ENCODE measurements at regions not wholly inside any gene's neighbourhood (a gene's known extent, or its start where the extent isn't known, plus 50 kb on each side); places are given as distances from the start of the nearest gene placed in this dataset.

DNA sequence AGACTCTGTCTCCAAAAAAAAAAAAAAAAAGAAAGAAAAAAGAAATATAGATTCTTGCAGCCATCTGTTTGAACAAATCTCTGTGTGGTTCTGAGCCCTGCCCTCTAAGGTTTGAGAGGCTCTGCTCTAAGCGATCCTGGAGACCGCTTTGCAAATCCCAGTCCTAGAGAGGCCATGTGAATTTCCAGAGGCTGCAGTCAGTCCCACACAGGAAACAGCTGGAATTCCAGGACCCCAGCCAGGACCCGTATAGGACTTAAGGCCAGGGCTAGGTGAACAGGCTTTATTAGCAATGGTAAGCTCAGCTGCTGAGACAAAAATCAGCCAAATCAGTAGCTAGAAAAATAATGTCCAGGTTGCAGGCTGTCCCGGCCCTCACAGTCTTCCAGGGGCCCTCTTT lies 154.8 kb downstream of the RPS24 start:
- no peak for DNase-seq

- DNase-seq: no peak
Measured at GRCh38 chr10:78190051-78190825, 156.6 kb downstream of the RPS24 start.

DNA sequence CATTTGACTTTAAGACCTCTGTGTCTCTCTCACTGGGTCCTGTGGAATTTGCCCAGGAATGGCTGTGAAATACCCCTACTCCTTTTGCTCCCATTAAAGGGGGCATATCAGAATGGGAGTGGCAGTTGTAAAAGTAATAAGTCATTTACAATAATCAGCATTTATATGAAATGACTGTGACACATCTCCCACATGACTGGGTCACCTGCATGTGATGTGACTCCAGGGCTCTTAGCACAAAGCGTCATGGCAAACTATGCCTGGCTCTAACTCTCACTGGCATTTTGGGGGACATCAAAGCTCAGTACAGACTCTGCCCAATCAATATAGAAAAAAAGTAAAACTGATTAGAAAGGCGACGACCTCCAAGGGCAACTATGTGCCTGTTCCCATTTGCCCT lies 157.6 kb downstream of the RPS24 start:
- no peak for DNase-seq

GRCh38 chr10:78193189-78193588 lies 159.5 kb downstream of the RPS24 start:
- DNase-seq: no peak

GRCh38 chr10:78194050-78194449 lies 160.4 kb downstream of the RPS24 start:
- DNase-seq: no peak

- no peak for DNase-seq
Measured at GRCh38 chr10:78194539-78195402, 161.1 kb downstream of the RPS24 start.

GRCh38 chr10:78196396-78196795 lies 162.7 kb downstream of the RPS24 start:
- no peak for DNase-seq

DNA sequence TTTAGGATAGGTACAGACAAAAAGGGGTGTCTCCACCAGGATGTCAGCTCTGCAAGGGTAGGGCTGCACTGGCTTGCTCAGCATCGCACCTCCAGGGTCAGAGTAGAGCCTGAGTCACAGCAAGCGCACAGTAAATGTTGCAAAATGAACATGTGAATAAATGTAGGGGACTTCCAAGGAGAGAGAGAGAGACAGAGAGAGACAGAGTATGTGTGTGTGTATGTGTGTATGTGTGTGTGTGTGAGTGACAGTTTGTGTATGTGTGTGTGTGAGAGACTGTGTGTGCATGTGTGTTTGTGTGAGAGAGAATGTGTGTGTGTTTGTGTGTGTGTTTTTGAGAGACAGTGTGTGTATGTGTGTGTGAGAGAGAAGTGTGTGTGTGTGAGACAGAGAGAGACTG lies 163.3 kb downstream of the RPS24 start:
- DNase-seq: no peak

GRCh38 chr10:78197628-78198272 lies 164.1 kb downstream of the RPS24 start:
- no peak for DNase-seq

DNA sequence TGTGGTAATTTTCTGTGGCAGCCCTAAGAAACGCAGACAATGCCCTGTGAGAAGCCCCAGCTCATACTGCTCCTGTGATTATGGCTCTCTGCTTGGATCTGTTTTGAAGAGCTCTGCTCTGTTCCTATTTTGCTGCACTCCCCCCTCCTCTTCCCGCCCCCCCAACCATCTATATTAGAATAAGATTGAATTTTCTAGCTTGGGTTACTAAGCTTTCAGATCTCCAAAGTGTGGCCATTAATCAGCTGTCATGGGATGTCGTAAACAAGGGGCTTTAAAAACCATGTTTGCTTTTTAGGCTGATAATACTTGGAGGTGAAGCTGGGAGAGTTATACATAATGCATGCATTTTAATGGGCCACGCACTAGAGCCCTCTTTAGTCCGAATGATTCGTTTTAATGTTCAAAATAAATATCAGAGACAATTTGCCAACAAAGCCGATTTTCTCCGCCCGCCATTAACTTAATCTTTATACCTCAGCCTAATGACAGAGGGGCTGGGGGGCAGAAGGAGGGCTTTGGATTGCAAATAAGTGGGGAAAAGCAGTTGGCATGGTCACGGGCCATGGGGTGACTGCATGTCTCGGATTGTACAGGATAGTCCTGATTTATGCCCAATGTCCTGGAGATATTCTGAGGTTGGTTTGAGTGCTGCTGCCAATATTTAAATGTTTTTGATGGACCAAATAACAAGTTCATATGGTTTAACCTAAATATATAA lies 165.5 kb downstream of the RPS24 start:
- DNase-seq: no peak

GRCh38 chr10:78199759-78200158 lies 166.1 kb downstream of the RPS24 start:
- no peak for DNase-seq

GRCh38 chr10:78200686-78201085 lies 167.0 kb downstream of the RPS24 start:
- no peak for DNase-seq

GRCh38 chr10:78202386-78202785 lies 168.7 kb downstream of the RPS24 start:
- no peak for DNase-seq

GRCh38 chr10:78203915-78204818 lies 170.5 kb downstream of the RPS24 start:
- DNase-seq: no peak

- DNase-seq: no peak
Measured at GRCh38 chr10:78205457-78206016, 171.9 kb downstream of the RPS24 start.

DNA sequence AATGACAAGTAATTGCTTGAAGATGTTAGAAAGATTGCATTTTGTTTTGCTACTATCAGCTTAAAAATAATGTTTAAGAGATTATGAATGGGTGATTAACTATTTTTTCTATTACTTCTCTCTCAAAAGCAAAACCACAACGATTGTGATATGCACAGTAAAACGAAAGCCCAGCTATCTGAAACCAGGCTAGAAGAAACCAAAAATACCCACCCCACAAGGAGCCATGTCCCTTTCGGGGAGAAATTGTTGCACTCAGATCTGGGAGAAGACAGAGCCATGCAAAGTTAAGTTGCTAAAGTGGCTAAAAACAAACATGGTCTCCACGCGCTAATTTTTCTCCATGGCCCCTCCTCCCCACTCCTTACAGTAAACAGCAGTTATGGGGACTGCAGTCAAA lies 173.6 kb downstream of the RPS24 start:
- no peak for DNase-seq

- DNase-seq: no peak
Measured at GRCh38 chr10:78207776-78208175, 174.1 kb downstream of the RPS24 start.

- DNase-seq: no peak
Measured at GRCh38 chr10:78209970-78210369, 176.3 kb downstream of the RPS24 start.

DNA sequence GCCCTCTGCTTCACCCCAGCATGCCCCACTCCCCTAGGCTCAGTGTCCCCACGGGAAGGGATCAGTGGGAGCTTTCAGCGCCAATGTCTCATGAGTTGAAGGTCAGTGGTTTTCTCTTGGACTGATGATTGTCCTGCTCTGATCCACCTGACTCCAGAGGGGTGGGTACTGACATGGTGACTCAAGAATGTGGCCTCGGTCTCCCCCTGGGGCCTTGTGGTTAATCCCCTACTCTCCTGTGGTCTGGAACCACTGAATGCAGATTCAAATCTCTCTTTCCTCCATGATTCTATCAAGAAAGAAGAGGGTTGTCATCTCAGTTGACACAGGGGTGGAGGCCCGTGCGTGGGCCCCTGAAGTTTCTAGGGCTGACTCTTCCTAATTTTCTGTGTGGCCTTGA lies 176.9 kb downstream of the RPS24 start:
- no peak for DNase-seq

GRCh38 chr10:78210976-78211375 lies 177.3 kb downstream of the RPS24 start:
- DNase-seq: no peak

- no peak for DNase-seq
Measured at GRCh38 chr10:78211561-78212051, 177.9 kb downstream of the RPS24 start.
